ENCODE measurements at regions not wholly inside any gene's neighbourhood (a gene's known extent, or its start where the extent isn't known, plus 50 kb on each side); places are given as distances from the start of the nearest gene placed in this dataset.

DNA sequence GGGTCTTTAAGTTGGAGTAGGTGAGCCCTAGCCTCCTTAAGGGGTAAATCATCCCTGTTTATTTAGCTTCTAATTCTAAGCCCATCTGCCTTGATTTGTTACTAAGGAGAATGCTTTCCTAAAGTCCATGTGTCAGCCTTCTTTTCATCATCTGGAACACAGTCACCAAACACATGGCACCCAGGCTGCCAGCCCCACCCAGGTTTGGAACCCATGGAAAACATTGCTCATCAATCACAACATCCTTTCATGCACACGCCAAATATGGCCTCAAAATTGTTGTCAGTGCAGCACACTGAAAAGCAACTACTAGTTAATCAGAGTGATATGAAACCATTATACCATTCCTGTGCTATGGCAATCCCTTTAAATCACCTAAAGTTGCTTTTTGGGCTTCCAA lies 386.7 kb upstream of the ESRRG start (continued):
- TF ChIP-seq GABPA (IDR thresholded peaks at IDR 0.05; ENCODE audit: low read depth) (no peak), MYC (IDR thresholded peaks at IDR 0.05; ENCODE audit: insufficient read depth, insufficient read length, insufficient replicate concordance, low read length, severe bottlenecking) (no peak), HCFC1 (IDR thresholded peaks at IDR 0.05; ENCODE audit: low read length) (no peak), WRNIP1 (IDR thresholded peaks at IDR 0.05; ENCODE audit: borderline replicate concordance, low read depth, low read length) (no peak), RAD21 (IDR thresholded peaks at IDR 0.05; ENCODE audit: insufficient read depth, low read depth, low read length) (no peak), POLR2AphosphoS2 (IDR thresholded peaks at IDR 0.05; ENCODE audit: low read depth, low read length) (no peak), FOS (IDR thresholded peaks at IDR 0.05; ENCODE audit: borderline replicate concordance, extremely low read depth, insufficient read length) (no peak)

DNA sequence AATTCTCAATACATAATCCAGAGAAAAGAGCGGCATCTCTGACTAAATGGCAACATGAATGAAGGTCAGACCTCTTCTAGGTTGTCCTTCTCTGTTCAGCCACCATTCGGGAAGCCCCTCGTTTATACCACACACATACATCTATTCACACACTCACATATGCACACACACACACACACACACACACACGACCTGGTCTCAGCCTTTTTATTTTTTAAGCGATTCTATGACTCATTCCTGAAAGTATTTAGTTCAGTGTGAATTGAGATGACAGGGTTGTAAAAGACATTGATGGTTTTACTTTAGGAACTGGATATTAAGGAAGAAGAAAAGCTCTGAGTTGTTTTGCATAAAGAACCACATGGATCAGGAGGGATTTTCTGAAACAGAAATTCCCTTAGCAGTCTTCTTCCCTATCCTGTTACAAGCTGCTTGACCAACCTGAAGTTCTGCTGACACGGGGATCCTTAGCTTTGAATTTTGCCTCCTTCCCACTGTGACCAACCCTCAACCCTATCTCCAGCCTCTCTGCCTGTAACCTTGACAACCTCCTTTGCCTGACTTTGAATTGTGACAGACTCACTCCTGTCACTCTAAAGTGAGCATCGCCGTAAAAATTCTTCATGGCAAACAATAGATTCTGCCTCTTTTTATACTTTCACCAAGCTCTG lies 383.1 kb upstream of the ESRRG start:
- intact Hi-C loops (cut with micrococcal nuclease; ENCODE audit: unreplicated experiment), result no loop called here
- SMC1A ChIA-PET (ENCODE audit: uncharacterized antibody, unreplicated experiment), result no interaction called here
- no peak overlapping the region for H3K4me3 ChIP-seq
- no peak for TF ChIP-seq ESRRA (IDR thresholded peaks at IDR 0.05; ENCODE audit: low read length)
- TF ChIP-seq PAX5 (IDR thresholded peaks at IDR 0.05; ENCODE audit: borderline replicate concordance, low read depth, low read length), result no peak
- no peak for TF ChIP-seq SREBF2 (IDR thresholded peaks at IDR 0.05; ENCODE audit: low read length)
- TF ChIP-seq RAD51 (IDR thresholded peaks at IDR 0.05), result no peak
- TF ChIP-seq NBN (IDR thresholded peaks at IDR 0.05), result no peak
- no peak for TF ChIP-seq SUZ12 (IDR thresholded peaks at IDR 0.05; ENCODE audit: unreplicated experiment)
- no peak for TF ChIP-seq DPF2 (IDR thresholded peaks at IDR 0.05)
- no peak for TF ChIP-seq SPI1 (IDR thresholded peaks at IDR 0.05; ENCODE audit: borderline replicate concordance, insufficient read depth, low read depth, low read length)
- TF ChIP-seq, protein P1, sequence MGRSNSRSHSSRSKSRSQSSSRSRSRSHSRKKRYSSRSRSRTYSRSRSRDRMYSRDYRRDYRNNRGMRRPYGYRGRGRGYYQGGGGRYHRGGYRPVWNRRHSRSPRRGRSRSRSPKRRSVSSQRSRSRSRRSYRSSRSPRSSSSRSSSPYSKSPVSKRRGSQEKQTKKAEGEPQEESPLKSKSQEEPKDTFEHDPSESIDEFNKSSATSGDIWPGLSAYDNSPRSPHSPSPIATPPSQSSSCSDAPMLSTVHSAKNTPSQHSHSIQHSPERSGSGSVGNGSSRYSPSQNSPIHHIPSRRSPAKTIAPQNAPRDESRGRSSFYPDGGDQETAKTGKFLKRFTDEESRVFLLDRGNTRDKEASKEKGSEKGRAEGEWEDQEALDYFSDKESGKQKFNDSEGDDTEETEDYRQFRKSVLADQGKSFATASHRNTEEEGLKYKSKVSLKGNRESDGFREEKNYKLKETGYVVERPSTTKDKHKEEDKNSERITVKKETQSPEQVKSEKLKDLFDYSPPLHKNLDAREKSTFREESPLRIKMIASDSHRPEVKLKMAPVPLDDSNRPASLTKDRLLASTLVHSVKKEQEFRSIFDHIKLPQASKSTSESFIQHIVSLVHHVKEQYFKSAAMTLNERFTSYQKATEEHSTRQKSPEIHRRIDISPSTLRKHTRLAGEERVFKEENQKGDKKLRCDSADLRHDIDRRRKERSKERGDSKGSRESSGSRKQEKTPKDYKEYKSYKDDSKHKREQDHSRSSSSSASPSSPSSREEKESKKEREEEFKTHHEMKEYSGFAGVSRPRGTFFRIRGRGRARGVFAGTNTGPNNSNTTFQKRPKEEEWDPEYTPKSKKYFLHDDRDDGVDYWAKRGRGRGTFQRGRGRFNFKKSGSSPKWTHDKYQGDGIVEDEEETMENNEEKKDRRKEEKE (IDR thresholded peaks at IDR 0.05), result no peak
- no peak for TF ChIP-seq CBX3 (IDR thresholded peaks at IDR 0.05; ENCODE audit: borderline replicate concordance, low read depth)
- no peak for TF ChIP-seq SRF (IDR thresholded peaks at IDR 0.05; ENCODE audit: low read depth in 2 of 2, low read length in 2 of 2)
- TF ChIP-seq FOXM1 (IDR thresholded peaks at IDR 0.05; ENCODE audit: low read depth, low read length), result no peak
- TF ChIP-seq BACH1 (IDR thresholded peaks at IDR 0.05; ENCODE audit: borderline replicate concordance), result no peak
- no peak for TF ChIP-seq FOXK2 (IDR thresholded peaks at IDR 0.05)
- no peak for TF ChIP-seq ATF7 (IDR thresholded peaks at IDR 0.05; ENCODE audit: low read depth)
- no peak for TF ChIP-seq RFX5 (IDR thresholded peaks at IDR 0.05; ENCODE audit: low read depth, low read length)
- no peak for TF ChIP-seq EP300 (IDR thresholded peaks at IDR 0.05; ENCODE audit: borderline replicate concordance in 1 of 2, control insufficient read depth in 1 of 2, low read depth in 2 of 2, low read length in 2 of 2)

More for the DNA sequence above, 383.1 kb upstream of the ESRRG start:
- no peaks in the 10 kb centered on the region for H3K4me1 ChIP-seq (ENCODE audit: control insufficient read depth, insufficient read depth, low read length)
- DNase-seq (ENCODE audit: low read depth, low spot score) (no peak), ATAC-seq (no peak), FAIRE-seq (no peak)
- no peaks in the 10 kb centered on the region for H4K20me1 ChIP-seq (ENCODE audit: control insufficient read depth, insufficient read depth)
- H3K27ac ChIP-seq (ENCODE audit: control insufficient read depth, insufficient read depth), result no peak overlapping the region
- in situ Hi-C loops (cut with MboI), result no loop called here
- 36% methylated on average over 8 of the region's 8 CpGs for WGBS (ENCODE audit: insufficient coverage, insufficient replicate concordance, low lambda C conversion rate, missing lambda C conversion rate)
- no peaks in the 10 kb centered on the region; a peak in 1 of 4 replicates for H3K27me3 ChIP-seq (replicated peaks in 1 of 2; ENCODE audit: control insufficient read depth in 2 of 2, insufficient read depth in 2 of 2, low read length in 1 of 2)
- RAD21 ChIA-PET (ENCODE audit: unreplicated experiment), result no interaction called here
- no TSS peak for BruUV-seq (replicated peaks)
- no peak overlapping the region for H2AFZ ChIP-seq (ENCODE audit: control insufficient read depth, low read depth, low read length)
- no peaks in the 10 kb centered on the region for H3K36me3 ChIP-seq (ENCODE audit: control insufficient read depth in 2 of 2, insufficient read depth in 2 of 2, low read length in 1 of 2)
- H3K9ac ChIP-seq (ENCODE audit: control insufficient read depth, insufficient read depth, low read length), result no peak overlapping the region
- H3K4me2 ChIP-seq (ENCODE audit: control insufficient read depth, insufficient read depth), result no peak overlapping the region
- CTCF ChIA-PET, result interaction anchor here (0.7 kb wide), 1 partner anchor 59 kb away, joined by 3 read pairs; no protein-coding TSS in a partner anchor
- H3K79me2 ChIP-seq (ENCODE audit: control insufficient read depth, insufficient read depth, low read length), result no peaks in the 10 kb centered on the region
- POLR2A ChIA-PET, result no interaction called here
- no peaks in the 10 kb centered on the region for H3K9me3 ChIP-seq (replicated peaks; ENCODE audit: control insufficient read depth, insufficient read depth, low read length)

Data from GM12878 (cell line).